IgD-negative memory B cell (primary cell): ENCODE measurements at regions not wholly inside any gene's neighbourhood (a gene's known extent, or its start where the extent isn't known, plus 50 kb on each side); places are given as distances from the start of the nearest gene placed in this dataset.
A peak's percentile ranks its signal among the peaks of the same experiment; 100 is the strongest.
"Not testable (repeated sequence)": the region's sequence is repeated elsewhere in the genome, so short reads cannot be mapped to it uniquely, and the experiment has no call there.

ENCODE experiments used
- H3K27ac Mint-ChIP-seq, 3 donors: one replicate each; pipeline ENCODE4 v1.8.0; 2020 to 2022; ENCODE audit warnings: mild to moderate bottlenecking in 3 of 3, mixed read lengths in 3 of 3, moderate library complexity in 1 of 3
- H3K27me3 Mint-ChIP-seq: one replicate; pipeline ENCODE4 v1.8.0; 2021; ENCODE audit warnings: mixed read lengths
- H3K36me3 Mint-ChIP-seq: one replicate; pipeline ENCODE4 v1.8.0; 2020; ENCODE audit warnings: mild to moderate bottlenecking, mixed read lengths
- H3K4me1 Mint-ChIP-seq, 3 donors: one replicate each; pipeline ENCODE4 v1.8.0; 2020 to 2022; ENCODE audit warnings: mixed read lengths in 3 of 3, mild to moderate bottlenecking in 1 of 3
- H3K4me3 Mint-ChIP-seq, 4 donors: one replicate each; pipeline ENCODE4 v1.8.0; 2020 to 2022; ENCODE audit warnings: mild to moderate bottlenecking in 4 of 4, mixed read lengths in 4 of 4, moderate library complexity in 3 of 4
- H3K9me3 Mint-ChIP-seq, 3 donors: one replicate each; pipeline ENCODE4 v1.8.0; 2020 to 2021; ENCODE audit warnings: mixed read lengths in 3 of 3, mild to moderate bottlenecking in 1 of 3

GRCh38 chr15:31206386-31207181 is 105.1 kb upstream of the TRPM1 start:
- H3K4me1 Mint-ChIP-seq, result peaks cover 0 to 2% (median 0%) of the 10 kb centered on the region in 3 donors
- no peaks in the 10 kb centered on the region for H3K9me3 Mint-ChIP-seq
- peak overlapping the region in 1 of 4 donors; percentile 28 for H3K4me3 Mint-ChIP-seq
- H3K27ac Mint-ChIP-seq, result no peak overlapping the region
- H3K27me3 Mint-ChIP-seq, result no peaks in the 10 kb centered on the region
- H3K36me3 Mint-ChIP-seq, result no peaks in the 10 kb centered on the region

GRCh38 chr15:31207246-31207645 is 105.7 kb upstream of the TRPM1 start:
- Mint-ChIP-seq H3K9me3 (no peaks in the 10 kb centered on the region), H3K36me3 (no peaks in the 10 kb centered on the region), H3K4me1 (peaks cover 0 to 2% (median 2%) of the 10 kb centered on the region in 3 donors), H3K27me3 (no peaks in the 10 kb centered on the region), H3K4me3 (peak overlapping the region in 1 of 4 donors; percentile 28), H3K27ac (no peak overlapping the region)

- H3K9me3 Mint-ChIP-seq, H3K4me1 Mint-ChIP-seq, H3K4me3 Mint-ChIP-seq, H3K27me3 Mint-ChIP-seq, H3K27ac Mint-ChIP-seq, H3K36me3 Mint-ChIP-seq: not testable (repeated sequence)
These were observed 106.3 kb upstream of the TRPM1 start for GRCh38 chr15:31207861-31208260.

- H3K4me3 Mint-ChIP-seq, result no peak overlapping the region
- H3K9me3 Mint-ChIP-seq, result no peaks in the 10 kb centered on the region
- H3K36me3 Mint-ChIP-seq, result no peaks in the 10 kb centered on the region
- H3K4me1 Mint-ChIP-seq, result peaks cover 0 to 2% (median 2%) of the 10 kb centered on the region in 3 donors
- H3K27ac Mint-ChIP-seq, result no peak overlapping the region
- no peaks in the 10 kb centered on the region for H3K27me3 Mint-ChIP-seq
These were observed 107.3 kb upstream of the TRPM1 start for GRCh38 chr15:31208817-31209216.

- peak overlapping the region in 1 of 3 donors; percentile 16 for H3K27ac Mint-ChIP-seq
- no peak overlapping the region for H3K4me3 Mint-ChIP-seq
- H3K4me1 Mint-ChIP-seq, result peaks cover 0 to 4% (median 2%) of the 10 kb centered on the region in 3 donors
These were observed 109.8 kb upstream of the TRPM1 start for GRCh38 chr15:31211353-31211752.

GRCh38 chr15:31212326-31213080 is 111.0 kb upstream of the TRPM1 start:
- Mint-ChIP-seq H3K27me3 (no peaks in the 10 kb centered on the region), H3K36me3 (no peaks in the 10 kb centered on the region), H3K9me3 (no peaks in the 10 kb centered on the region), H3K4me3 (no peak overlapping the region), H3K27ac (no peak overlapping the region), H3K4me1 (peaks cover 9 to 12% (median 11%) of the 10 kb centered on the region in 3 donors)

More at GRCh38 chr15:31211353-31211752, 109.8 kb upstream of the TRPM1 start:
- no peaks in the 10 kb centered on the region for H3K9me3 Mint-ChIP-seq
- no peaks in the 10 kb centered on the region for H3K36me3 Mint-ChIP-seq
- no peaks in the 10 kb centered on the region for H3K27me3 Mint-ChIP-seq

GRCh38 chr15:31214158-31214863 is 112.3 kb upstream of the KLF13 start:
- Mint-ChIP-seq H3K4me1 (peaks cover 15 to 17% (median 17%) of the 10 kb centered on the region in 3 donors), H3K27ac (peak overlapping the region; percentile 79 to 91 (median 89)), H3K4me3 (peak overlapping the region; percentile 66 to 90 (median 80)), H3K36me3 (no peaks in the 10 kb centered on the region), H3K27me3 (no peaks in the 10 kb centered on the region), H3K9me3 (no peaks in the 10 kb centered on the region)

- no peaks in the 10 kb centered on the region for H3K9me3 Mint-ChIP-seq
- H3K27ac Mint-ChIP-seq, result peak overlapping the region; percentile 79 to 91 (median 89)
- peaks cover 17 to 19% (median 19%) of the 10 kb centered on the region in 3 donors for H3K4me1 Mint-ChIP-seq
- H3K4me3 Mint-ChIP-seq, result peak overlapping the region; percentile 66 to 92 (median 80)
- H3K36me3 Mint-ChIP-seq, result no peaks in the 10 kb centered on the region
- no peaks in the 10 kb centered on the region for H3K27me3 Mint-ChIP-seq
These were observed 111.7 kb upstream of the KLF13 start for GRCh38 chr15:31214864-31215489.

- H3K27me3 Mint-ChIP-seq, result no peaks in the 10 kb centered on the region
- H3K36me3 Mint-ChIP-seq, result no peaks in the 10 kb centered on the region
- no peaks in the 10 kb centered on the region for H3K9me3 Mint-ChIP-seq
- peaks cover 20 to 24% (median 23%) of the 10 kb centered on the region in 3 donors for H3K4me1 Mint-ChIP-seq
- H3K4me3 Mint-ChIP-seq, result peak overlapping the region; percentile 66 to 92 (median 80)
- H3K27ac Mint-ChIP-seq, result peak overlapping the region in 2 of 3 donors; percentile 77 to 88
These were observed 111.0 kb upstream of the KLF13 start for GRCh38 chr15:31215490-31216214.

GRCh38 chr15:31216215-31216911 is 110.3 kb upstream of the KLF13 start:
- Mint-ChIP-seq H3K9me3 (no peaks in the 10 kb centered on the region), H3K4me1 (peaks cover 20 to 24% (median 23%) of the 10 kb centered on the region in 3 donors), H3K36me3 (no peaks in the 10 kb centered on the region), H3K4me3 (peak overlapping the region; percentile 65 to 95 (median 86)), H3K27ac (peak overlapping the region; percentile 77 to 91 (median 88)), H3K27me3 (no peaks in the 10 kb centered on the region)

GRCh38 chr15:31217067-31217466 is 109.6 kb upstream of the KLF13 start:
- H3K9me3 Mint-ChIP-seq, result no peaks in the 10 kb centered on the region
- H3K36me3 Mint-ChIP-seq, result no peaks in the 10 kb centered on the region
- peak overlapping the region; percentile 77 to 91 (median 88) for H3K27ac Mint-ChIP-seq
- H3K4me1 Mint-ChIP-seq, result peaks cover 20 to 25% (median 22%) of the 10 kb centered on the region in 3 donors
- H3K4me3 Mint-ChIP-seq, result peak overlapping the region; percentile 65 to 93 (median 74)
- H3K27me3 Mint-ChIP-seq, result no peaks in the 10 kb centered on the region

GRCh38 chr15:31217566-31218270 is 108.9 kb upstream of the KLF13 start:
- H3K4me3 Mint-ChIP-seq, result peak overlapping the region in 2 of 4 donors; percentile 65 to 69
- H3K27ac Mint-ChIP-seq, result peak overlapping the region in 1 of 3 donors; percentile 77
- H3K9me3 Mint-ChIP-seq, result no peaks in the 10 kb centered on the region
- peaks cover 27 to 28% (median 27%) of the 10 kb centered on the region in 3 donors for H3K4me1 Mint-ChIP-seq
- H3K27me3 Mint-ChIP-seq, result no peaks in the 10 kb centered on the region
- peaks cover 1% of the 10 kb centered on the region for H3K36me3 Mint-ChIP-seq

GRCh38 chr15:31219221-31219620 is 107.4 kb upstream of the KLF13 start:
- Mint-ChIP-seq H3K27ac (peak overlapping the region in 2 of 3 donors; percentile 31 to 57), H3K9me3 (no peaks in the 10 kb centered on the region), H3K27me3 (no peaks in the 10 kb centered on the region), H3K4me1 (peaks cover 29 to 34% (median 29%) of the 10 kb centered on the region in 3 donors), H3K4me3 (peak overlapping the region in 1 of 4 donors; percentile 11), H3K36me3 (peaks cover 3% of the 10 kb centered on the region)
